ENCODE measurements at regions not wholly inside any gene's neighbourhood (a gene's known extent, or its start where the extent isn't known, plus 50 kb on each side); places are given as distances from the start of the nearest gene placed in this dataset.

DNA sequence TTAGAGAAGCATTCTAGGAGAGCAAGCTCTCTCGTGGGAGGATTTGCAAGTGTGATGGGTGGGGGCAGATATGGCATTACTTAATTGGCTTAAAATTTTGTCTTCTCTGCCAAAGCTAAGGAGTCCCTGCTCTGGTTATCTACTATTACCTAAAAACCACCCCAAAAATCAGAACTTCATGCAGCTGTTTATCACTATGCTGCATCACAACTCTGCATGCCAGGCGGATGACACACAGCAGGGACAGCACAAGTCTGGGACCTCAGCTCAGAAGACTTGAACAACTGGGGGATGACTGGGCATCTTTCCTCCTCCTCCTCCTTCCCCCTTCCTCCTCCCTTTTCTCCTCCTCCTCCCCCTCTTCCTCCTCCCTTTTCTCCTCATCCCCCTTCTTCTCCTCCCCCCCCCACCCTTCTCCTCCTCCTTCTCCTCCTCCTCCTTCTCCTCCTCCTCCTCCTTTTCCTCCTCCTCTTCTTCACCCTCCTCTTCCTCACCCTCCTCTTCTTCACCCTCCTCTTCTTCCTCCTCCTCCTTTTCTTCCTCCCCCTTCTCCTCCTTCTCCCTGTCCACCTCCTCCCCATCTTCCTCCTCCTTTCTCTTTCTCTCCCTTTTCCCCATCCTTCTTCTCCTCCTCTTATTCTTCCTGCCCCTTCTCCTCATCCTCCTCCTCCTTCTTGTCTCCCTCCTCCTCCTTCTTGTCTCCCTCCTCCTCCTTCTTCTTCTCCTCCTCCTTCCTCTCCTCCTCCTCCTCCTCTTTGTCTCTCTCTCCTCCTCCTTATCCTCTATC lies 218.6 kb upstream of the PMEPA1 start:
- no peak for TF ChIP-seq TAF1 (IDR thresholded peaks at IDR 0.05; ENCODE audit: borderline replicate concordance, insufficient read depth, low read length)
- TF ChIP-seq POLR2AphosphoS5 (IDR thresholded peaks at IDR 0.05; ENCODE audit: low read depth, low read length) = no peak
- TF ChIP-seq, protein P1, sequence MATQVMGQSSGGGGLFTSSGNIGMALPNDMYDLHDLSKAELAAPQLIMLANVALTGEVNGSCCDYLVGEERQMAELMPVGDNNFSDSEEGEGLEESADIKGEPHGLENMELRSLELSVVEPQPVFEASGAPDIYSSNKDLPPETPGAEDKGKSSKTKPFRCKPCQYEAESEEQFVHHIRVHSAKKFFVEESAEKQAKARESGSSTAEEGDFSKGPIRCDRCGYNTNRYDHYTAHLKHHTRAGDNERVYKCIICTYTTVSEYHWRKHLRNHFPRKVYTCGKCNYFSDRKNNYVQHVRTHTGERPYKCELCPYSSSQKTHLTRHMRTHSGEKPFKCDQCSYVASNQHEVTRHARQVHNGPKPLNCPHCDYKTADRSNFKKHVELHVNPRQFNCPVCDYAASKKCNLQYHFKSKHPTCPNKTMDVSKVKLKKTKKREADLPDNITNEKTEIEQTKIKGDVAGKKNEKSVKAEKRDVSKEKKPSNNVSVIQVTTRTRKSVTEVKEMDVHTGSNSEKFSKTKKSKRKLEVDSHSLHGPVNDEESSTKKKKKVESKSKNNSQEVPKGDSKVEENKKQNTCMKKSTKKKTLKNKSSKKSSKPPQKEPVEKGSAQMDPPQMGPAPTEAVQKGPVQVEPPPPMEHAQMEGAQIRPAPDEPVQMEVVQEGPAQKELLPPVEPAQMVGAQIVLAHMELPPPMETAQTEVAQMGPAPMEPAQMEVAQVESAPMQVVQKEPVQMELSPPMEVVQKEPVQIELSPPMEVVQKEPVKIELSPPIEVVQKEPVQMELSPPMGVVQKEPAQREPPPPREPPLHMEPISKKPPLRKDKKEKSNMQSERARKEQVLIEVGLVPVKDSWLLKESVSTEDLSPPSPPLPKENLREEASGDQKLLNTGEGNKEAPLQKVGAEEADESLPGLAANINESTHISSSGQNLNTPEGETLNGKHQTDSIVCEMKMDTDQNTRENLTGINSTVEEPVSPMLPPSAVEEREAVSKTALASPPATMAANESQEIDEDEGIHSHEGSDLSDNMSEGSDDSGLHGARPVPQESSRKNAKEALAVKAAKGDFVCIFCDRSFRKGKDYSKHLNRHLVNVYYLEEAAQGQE (IDR thresholded peaks at IDR 0.05; ENCODE audit: insufficient read depth in 1 of 2, low read depth in 2 of 2, low read length in 2 of 2) = no peak
- TF ChIP-seq SIN3A (IDR thresholded peaks at IDR 0.05; ENCODE audit: borderline replicate concordance, insufficient read depth, low read length) = no peak
